Eye (tissue), 1 donor: ENCODE measurements at regions not wholly inside any gene's neighbourhood (a gene's known extent, or its start where the extent isn't known, plus 50 kb on each side); places are given as distances from the start of the nearest gene placed in this dataset.
A peak's percentile ranks its signal among the peaks of the same experiment; 100 is the strongest.
"Not testable (repeated sequence)": the region's sequence is repeated elsewhere in the genome, so short reads cannot be mapped to it uniquely, and the experiment has no call there.

ENCODE experiments used
- DNase-seq: peaks from one replicate; pipeline ENCODE4 v3.0.0-alpha.2; 2015

DNA sequence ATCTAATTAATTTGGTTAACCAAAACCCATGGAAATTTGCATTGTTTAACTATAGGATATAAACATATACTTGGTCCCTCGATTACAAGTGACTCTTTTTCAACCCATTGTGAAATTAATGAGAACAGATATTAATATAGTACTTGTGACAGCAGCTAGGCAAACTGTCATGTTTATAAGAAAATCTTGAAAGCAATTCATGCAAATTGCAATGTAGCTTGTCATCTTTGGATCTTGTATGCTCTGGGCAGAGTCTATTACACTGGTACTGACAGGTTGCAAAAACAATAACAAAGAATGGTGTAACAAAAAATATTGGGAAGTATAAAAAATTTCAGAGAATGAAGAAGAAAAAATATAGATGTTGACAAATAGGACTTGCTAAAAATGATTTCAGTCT, 941.0 kb downstream of the DNAH5 start:
- DNase-seq, result no peak

DNA sequence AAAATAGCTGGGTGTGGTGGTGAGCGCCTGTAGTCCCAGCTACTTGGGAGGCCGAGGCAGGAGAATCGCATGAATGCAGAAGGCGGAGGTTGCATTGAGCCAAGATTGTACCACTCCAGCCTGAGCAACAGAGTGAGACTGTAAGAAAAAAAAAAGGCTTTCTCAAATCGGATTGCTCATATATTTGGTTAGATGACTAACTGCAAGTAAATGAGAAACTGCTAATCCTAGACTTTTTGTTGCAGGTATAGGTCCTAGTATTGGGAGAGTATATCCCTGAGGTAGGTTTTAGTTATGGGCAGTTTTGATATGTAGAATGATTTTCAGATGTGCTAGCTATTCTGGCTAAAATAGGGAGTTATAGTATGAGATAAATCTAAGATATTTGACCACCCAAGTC, 944.8 kb downstream of the DNAH5 start:
- DNase-seq, result no peak

DNA sequence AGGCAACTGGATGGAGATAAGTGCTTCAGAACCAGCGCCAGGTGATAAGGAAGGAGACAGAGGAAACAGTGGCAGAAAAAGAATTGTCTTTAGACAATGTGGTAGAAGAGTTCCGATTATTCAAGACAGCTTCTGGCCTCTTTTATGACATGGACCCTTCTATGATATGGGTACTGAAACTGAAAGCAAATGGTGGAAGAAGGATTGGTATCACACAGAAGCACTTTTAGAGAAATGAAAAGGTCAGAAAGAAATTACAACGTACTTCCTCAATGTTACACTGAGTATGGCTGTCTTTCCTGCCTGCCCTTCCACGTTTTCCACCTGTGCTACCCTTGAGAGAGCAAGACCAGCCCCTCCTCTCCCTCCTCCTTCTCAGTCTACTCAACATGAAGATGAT, 959.3 kb downstream of the DNAH5 start:
- DNase-seq, result no peak

DNA sequence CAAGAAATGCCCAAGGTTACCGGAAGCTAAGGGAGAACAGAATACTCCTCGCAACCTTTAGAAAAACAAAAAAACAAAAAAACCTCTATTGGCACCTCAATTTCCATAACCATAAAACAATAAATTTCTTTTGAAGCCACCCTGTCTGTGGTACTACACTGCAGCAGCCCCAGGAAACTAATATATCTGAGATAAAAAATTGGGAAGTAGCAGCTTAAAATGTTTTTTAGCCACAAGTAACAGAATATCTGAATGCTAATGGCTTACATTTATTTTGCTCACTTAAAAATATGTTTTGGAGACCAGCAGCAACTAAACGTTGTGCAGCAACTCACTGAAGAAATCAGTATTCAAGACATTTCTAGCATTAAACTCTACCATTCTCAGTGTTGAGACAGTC, 969.6 kb downstream of the DNAH5 start:
- no peak for DNase-seq

DNA sequence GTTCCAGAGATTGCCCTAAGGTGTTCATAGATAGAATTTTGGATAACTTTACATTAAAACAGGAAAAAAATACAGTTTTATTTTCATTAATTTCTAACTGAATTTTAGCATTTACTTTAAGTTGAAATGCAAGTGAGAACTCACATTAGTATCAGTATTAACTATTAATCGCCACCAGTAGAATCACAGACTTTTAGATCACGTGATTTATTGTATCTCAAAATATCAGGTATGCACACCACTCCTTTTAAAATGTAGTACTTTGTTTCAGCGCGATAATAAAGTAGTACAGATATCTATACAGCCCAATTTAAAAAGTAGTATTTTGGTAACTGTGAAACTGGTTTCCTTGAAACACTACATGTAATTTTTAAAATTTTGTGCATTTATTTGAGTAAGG, 978.7 kb downstream of the DNAH5 start:
- no peak for DNase-seq

DNA sequence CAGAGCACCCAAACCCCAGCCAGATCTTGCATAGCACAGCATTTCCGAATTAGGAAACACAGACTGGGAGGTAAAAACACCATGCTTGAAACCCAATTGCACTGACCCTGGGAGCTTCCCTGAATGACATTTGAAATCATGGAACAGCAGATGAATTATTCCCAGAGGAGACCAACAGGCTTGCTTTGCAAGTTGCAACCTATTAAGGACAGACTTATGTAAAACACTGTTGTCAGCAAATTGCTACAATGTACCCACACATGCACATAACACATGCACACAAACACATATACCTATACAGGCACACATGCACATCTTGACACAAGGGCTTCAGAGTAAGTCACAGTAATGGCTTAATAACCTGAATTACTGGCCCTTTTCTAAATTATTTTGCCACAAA, 984.8 kb downstream of the DNAH5 start:
- peak; percentile 2 for DNase-seq

DNA sequence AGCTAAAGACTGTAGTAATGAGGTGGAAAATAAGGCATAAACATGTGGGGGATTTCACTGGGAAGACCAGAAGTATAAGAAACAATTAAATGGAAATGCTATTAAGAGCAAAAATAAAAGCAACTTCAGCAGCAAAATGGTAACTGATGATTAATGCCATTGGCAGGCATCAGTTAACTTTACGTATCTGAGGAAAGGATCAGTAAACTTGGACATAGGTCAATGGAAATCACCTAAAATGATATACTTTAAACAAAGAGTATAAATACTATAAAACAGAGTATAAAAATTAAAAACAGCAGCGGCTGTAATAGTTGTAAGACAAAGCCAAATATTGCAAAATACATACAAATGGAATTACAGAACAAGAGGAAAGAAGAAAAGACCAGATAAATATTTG, 992.1 kb downstream of the DNAH5 start:
- no peak for DNase-seq

DNA sequence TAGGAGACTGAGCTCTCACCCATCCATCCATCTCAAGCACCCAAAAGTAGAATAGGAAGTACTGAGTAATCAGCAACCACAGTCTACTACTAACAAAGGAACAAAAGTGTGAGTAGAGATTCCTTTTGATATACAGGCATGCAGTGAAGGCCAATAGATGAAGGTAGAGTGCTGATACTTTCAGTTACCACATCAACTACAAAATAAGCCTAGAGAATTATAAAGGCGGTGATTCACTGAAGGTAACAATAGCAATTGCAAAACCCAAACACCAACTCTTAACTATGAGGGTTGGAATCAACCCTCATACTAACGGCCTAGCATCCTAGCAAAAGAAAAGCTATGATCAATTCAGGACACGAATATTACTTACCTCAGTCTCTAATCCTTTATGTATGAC, 992.6 kb downstream of the DNAH5 start:
- no peak for DNase-seq

DNA sequence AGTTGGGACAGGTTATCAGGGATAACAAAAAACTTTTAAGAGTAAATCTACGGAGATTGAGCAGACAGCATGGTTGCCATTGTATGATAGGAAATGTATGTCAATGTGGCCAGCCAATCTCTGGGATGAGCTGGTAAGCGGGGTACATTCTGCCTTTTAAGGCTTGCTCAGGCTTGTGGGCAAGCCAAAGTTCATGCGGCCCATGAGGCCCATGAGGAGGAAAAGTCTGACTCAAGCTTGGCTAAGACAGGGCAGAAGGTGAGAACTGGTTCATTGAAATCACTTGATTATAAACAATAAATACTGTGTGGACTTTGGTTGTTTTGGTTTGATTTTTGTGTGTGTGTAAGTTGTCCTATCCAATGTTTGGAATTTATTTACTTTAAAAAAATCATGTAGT, 997.1 kb downstream of the DNAH5 start:
- no peak for DNase-seq

DNA sequence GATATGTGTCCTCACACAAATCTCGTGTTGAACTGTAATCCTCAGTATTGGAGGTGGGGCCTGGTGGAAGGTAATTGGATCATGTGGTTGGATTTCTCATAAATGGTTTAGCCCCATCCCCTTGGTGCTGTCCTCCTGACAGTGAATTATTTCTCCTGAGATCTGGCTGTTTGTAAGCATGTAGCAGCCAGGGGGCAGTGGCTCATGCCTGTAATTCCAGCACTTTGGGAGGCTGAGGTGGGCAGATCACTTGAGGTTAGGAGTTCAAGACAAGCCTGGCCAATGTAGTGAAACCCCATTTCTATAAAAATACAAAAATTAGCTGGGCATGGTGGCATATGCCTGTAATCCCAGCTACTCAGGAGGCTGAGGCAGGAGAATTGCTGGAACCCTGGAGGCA, 999.0 kb downstream of the DNAH5 start:
- DNase-seq, result not testable (repeated sequence)

DNA sequence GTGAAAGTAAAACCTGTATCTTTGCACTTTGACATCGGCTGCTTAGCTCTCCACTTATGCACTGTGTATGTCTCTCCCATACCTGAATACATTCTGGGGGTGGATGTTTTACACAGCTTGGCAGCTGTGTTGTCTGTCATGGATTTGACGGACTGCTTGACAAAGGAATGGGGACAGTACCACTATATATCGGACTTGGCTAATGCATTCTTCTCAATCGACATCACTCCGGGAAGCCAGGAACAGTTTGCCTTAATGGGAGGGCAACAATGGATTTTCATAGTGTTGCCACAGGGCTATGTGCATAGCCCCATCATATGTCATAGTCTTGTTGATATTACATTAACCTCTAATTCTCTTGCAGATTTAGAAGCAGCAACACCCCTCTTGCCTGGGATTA, 1008.3 kb downstream of the DNAH5 start:
- DNase-seq, result no peak

DNA sequence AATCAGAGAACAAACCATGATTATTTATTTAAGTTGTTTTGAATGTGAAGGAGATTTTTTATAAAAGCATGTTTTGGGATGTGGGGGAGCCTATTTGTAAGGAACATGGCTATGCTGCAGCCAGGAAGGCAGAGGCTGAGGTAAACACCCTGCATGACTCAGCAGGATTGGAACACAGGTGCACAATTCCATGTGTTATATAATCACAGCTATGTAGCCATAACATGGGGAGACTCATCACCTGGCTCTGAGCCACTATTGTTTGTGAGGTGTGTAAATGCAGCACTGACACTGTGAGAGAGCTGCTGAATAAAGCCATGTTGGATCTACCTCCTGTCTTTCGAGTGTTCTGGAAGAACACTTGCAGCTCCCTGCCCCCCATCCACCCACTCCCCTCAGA, 1009.8 kb downstream of the DNAH5 start:
- DNase-seq, result no peak

DNA sequence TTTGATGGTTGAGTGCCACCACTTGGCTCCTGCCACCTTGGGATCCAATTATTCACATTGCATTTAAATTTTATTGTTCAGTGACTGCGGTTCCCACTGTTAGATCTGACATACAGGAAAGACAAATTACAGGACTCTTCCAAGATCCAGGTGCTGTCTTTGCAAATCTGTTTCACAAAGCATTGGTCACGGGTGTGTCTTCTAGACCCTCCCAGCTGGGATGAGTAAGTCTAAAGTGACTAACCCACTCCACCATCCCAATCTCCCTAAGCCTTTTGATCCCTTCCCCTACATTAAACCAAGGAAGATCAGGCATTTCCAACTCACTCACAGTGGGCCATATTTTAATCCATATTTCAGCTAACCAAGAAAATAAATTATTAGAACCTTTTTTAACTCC, 1016.3 kb upstream of the CTNND2 start:
- no peak for DNase-seq

DNA sequence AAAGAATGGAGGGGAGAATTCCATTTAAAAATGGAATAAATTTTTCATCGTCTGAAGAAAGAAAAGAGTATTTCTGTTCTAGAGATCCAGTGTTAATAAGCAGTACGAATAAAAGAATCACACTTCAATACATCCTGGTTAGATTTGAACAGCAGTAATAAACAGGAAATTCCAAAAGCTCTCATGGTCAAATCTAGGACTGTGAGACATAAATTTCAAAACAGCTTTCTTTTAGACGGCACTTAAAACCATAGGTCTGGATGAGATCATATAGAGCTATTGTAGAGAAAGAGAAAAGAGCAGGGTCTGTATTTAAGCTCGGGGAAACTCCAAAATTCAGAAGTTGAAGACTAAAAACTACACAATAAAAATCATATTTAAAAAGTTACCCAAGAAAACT, 1006.9 kb upstream of the CTNND2 start:
- no peak for DNase-seq

DNA sequence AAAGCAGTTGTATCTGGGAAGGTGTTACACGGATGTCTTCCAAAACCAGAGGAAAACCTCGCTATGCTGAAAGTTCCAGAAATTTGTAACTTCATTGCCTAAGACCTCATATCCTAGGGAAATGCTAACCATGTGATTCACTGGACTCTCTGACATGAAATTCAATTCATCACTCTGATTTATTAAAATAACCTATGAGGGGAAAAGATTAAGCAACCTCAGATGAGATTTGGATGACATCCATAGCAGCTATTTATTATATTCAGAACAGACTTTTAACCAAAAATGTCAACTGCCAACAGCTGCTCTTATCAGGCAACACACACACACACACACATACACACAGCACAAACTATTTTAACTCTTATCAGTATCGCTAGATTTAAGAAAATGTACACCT, 1006.4 kb upstream of the CTNND2 start:
- no peak for DNase-seq

DNA sequence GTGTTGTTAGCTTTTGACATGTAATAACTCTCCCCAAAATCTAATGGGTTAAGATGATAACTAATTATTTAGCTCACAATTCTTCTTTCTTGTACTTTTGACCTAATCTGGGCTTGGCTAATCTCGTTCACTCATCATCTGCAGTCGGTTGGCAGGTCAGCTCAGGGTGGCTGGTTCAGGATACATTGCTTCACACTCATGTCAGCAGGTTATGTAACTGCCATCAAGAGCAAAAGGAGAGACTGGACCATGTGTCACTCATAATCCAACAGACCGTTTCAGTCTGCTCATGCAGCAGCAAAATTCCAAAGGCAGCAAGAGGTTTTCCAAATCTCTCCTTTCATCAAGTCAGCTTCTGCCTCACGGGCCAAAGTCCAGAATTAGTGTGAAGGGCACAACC, 998.4 kb upstream of the CTNND2 start:
- DNase-seq, result no peak

DNA sequence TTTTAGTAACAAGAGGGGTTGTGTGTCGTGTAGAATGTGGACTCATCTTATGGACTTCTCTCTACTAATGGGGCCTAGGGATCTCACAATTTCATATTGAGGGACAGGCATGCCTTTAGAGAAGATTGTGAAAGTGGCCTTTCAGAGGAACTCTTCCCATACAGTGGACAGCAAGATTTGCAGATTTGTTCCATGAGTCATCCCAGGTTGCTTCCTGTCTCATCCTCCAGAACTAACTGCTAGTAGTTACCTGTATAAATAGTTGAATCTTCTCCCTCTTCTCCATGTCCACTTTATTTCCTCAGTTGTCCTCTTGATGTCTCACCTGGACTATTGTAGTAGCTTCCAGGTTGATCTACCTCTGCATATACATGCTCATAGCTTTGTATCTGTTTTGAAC, 997.5 kb upstream of the CTNND2 start:
- DNase-seq, result no peak

DNA sequence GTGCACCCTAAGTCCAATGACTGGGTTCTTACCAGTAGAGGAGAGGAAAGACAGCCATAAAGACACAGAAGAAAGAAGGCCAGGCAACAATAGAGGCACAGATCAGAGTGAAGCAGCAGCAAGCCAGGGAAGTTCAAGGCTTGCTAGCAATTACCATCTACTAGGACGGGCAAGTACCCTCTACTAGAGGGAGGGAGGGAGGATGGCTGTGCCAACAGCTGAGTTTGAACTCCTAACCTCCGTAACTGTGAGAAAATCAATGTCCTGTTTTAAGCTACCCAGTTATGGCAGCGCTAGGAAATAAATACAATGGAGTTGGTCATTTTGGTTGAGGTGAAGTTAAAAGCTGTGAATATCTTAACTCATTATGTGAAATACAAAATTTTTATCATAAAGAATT, 991.8 kb upstream of the CTNND2 start:
- DNase-seq, result no peak

DNA sequence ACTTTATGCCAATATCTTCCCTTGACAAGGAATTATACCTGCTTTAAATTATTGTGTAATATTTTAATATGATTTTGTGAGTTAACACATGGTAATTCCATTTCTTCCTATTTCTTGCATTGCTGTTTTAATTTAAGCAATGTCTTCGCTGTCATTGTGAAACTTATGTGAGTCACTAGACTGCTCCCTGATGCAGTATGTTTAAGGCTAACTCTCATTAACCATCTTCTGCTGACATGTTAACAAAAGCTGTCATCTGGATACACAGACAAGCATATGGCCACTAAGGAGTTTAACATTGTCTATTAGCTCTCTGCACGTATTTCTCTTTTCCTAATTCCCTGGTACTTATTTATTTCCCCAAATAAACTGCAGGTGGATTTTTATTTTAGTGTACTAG, 980.8 kb upstream of the CTNND2 start:
- peak; percentile 55 for DNase-seq

DNA sequence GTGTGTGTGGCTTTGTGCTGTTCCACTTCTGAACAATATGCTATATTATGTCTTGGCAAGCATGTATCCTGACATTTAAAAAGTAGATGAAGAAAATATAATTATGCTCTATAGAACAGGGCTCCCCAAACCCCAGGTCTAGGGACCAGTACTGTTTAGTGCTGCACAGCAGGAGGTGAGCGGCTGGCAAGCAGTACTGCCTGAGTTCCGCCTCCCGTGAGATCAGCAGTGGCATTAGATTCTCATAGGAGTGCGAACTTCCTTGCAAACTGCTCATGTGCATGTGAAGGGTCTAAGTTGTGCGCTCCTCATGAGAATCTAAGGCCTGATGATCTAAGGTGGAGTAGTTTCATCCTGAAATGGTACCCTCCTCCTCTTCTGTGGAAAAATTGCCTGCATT, 979.1 kb upstream of the CTNND2 start:
- DNase-seq, result no peak

DNA sequence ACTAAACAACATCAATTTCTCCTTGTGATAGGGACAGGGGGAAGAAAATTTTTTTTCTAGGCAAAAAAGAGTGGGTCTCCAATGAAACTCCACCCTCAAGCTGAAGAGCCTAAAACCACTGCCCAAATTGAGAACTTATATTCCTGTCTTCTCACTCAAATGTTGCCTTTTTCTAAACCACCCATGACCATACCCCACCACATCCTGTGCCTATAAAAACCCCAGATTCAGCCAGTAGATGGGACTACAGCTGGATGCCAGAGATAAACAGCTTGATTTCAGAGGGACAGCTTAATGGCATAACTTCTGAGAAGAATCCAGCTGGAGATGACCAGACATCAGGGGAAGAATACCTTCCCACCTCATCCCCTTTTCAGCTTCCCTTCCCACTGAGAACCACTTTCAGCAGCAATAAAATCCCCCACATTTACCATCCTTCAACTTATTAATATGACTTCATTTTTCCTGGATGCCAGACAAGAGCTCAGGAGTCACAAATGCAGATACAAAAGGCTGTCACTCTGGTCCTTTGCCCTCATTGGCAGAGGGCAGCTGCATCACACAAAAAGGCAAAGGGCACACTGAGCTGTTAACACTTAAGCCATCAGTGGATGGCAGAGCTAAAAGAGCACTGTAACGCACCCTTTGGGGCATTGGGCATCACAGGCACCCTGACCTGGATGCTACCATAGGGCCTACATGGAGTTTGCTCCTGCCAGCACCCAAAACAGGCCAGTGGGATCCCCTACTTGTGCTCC, 972.5 kb upstream of the CTNND2 start:
- DNase-seq, result no peak

DNA sequence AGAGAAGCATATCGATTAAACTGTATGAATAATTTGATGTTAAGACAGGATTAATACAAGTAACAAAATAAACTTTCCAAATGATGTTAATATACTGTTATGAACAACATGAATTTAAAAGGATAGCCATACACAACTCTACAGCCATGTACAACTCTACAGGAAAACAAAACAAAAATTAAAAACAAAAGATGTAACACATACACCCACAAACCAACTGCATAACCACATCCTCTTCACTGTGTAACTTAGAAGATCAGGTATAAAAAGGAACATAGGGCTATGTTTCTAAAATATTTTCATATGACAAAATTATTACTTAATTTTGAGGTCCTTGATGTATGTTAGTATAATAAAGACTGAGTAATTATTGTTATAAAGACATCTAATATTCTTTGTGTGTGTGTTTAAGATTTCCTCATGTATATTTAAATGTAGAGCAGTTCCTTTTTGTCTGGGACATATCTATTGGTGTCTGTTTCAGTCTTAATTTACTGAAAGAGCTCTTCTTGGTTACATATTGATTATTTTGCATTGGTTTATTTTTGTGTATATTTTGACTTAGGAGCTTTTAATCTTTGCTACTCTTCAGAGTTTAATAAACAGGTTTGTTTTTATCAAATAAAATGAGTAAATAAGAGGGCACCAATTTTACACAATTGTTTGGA, 966.8 kb upstream of the CTNND2 start:
- DNase-seq, result no peak

DNA sequence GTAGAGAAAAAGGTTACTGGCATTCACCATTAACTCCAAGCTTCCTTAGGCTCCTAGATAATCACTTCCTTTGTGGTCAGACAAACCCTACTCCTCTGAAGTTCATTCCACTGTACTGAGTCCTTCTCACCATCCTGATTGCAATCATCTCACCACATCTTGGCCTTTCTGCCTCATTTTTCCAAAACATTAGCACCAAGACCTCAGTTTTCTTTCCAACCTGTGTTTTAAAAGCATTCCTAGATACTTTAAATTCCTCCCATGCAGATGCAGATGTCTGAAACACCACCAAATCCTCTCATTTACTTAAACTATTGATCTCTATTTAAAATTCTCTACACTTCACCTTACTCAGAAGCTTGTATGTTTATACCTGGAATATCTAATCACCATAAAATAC, 961.3 kb upstream of the CTNND2 start:
- DNase-seq, result no peak

DNA sequence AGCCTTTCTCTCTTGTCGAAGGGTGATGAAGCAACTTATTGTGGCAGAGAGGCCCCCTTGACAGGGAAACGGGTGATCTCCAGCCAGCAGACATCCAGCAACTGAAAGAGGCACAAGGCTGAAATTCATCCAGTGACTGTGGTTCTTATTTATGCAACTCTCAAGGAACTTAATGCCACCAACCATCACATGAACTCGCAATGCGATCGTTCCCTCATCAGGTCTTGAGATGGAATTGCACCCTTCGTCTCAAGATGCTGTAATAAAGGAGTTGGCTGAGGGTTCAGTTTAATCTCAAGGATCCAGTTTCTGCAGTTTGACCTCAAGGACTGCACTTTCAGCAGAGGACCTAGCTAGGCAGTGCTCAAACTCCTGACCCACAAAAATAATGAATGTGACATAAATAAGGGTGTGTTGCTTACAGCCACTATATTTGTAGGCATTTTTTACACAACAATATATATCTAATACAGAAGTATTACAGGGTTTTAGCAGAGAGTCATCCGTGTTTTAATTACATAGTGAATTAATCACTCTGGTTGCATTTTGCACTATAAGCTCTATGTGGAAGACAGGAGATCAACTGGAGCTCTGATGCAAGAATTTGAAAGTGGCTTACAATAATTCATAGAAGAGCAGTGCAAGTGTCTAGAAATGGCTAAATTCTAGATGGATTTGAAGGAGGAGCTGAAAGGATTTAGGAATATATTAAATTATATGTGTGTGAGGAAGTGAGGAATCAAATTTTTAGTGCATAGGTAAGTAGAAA, 957.8 kb upstream of the CTNND2 start:
- no peak for DNase-seq
